Astrocyte of the cerebellum (primary cell): ENCODE measurements at regions not wholly inside any gene's neighbourhood (a gene's known extent, or its start where the extent isn't known, plus 50 kb on each side); places are given as distances from the start of the nearest gene placed in this dataset.
"Not testable (repeated sequence)": the region's sequence is repeated elsewhere in the genome, so short reads cannot be mapped to it uniquely, and the experiment has no call there.

Source experiments
- DNase-seq: peaks from one replicate; pipeline ENCODE4 v3.0.0-alpha.2; 2011; ENCODE audit warnings: low read depth
- H3K4me3 ChIP-seq: 2 replicates; pipeline ENCODE4 v1.5.1; 2011; ENCODE audit warnings: mild to moderate bottlenecking, low read depth, low read length, moderate library complexity
- CTCF ChIP-seq: IDR thresholded peaks from 2 replicates; pipeline ENCODE4 v1.5.1; 2012; ENCODE audit warnings: low read length, low read depth, moderate library complexity, mild to moderate bottlenecking; ENCODE audit errors: missing control alignments
- in situ Hi-C: cut with HindIII; loops from 2 replicates; pipeline ENCODE4 v1.10.0; 2017; ENCODE audit warnings: low sequenced_read_pairs

- no peak for TF ChIP-seq CTCF
- no peak overlapping the region for H3K4me3 ChIP-seq
- DNase-seq = no peak
- in situ Hi-C loops = no loop called here
Measured at GRCh38 chr2:53610260-53610659, 157.3 kb upstream of the CHAC2 start.

GRCh38 chr2:53609551-53609950 lies 158.1 kb upstream of the CHAC2 start:
- peak; percentile 21 for TF ChIP-seq CTCF
- peak; percentile 31 for DNase-seq
- no peak overlapping the region for H3K4me3 ChIP-seq
- in situ Hi-C loops = no loop called here

GRCh38 chr2:53608293-53608692 lies 159.3 kb upstream of the CHAC2 start:
- no peak for DNase-seq
- in situ Hi-C loops = no loop called here
- no peak overlapping the region for H3K4me3 ChIP-seq
- TF ChIP-seq CTCF = no peak

GRCh38 chr2:53600815-53601214 lies 166.8 kb upstream of the CHAC2 start:
- peak; percentile 96 for DNase-seq
- in situ Hi-C loops = no loop called here
- H3K4me3 ChIP-seq = no peak overlapping the region
- no peak for TF ChIP-seq CTCF

- H3K4me3 ChIP-seq, DNase-seq, in situ Hi-C loops: not testable (repeated sequence)
Measured at GRCh38 chr2:53586733-53587612, 180.6 kb upstream of the CHAC2 start.

GRCh38 chr2:53584986-53585385 lies 182.6 kb upstream of the CHAC2 start:
- TF ChIP-seq CTCF = no peak
- peak; percentile 35 for DNase-seq
- no peak overlapping the region for H3K4me3 ChIP-seq
- in situ Hi-C loops = no loop called here

GRCh38 chr2:53583583-53583982 lies 184.0 kb upstream of the CHAC2 start:
- no peak for DNase-seq
- in situ Hi-C loops = no loop called here
- no peak for TF ChIP-seq CTCF
- H3K4me3 ChIP-seq = no peak overlapping the region
